ENCODE measurements at regions not wholly inside any gene's neighbourhood (a gene's known extent, or its start where the extent isn't known, plus 50 kb on each side); places are given as distances from the start of the nearest gene placed in this dataset.

DNA sequence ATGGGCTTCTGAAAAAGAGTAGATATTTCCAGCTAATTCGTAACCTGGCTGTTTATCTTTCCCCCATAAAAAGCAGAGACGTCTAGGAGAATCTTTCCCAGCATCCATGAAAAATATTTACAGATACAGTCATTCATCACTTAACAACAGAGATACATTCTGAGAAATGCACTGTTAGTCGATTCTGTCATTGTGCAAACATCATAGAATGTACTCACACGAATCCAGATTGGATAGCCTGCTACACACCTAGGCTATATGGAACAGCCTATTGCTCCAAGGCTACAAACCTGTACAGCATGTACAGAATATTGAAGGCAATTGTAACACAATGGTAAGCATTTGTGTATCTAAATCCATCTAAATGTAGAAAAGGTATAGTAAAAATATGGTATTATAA is 530.2 kb upstream of the NBEA start:
- DNase-seq (ENCODE audit: low spot score): no peak

DNA sequence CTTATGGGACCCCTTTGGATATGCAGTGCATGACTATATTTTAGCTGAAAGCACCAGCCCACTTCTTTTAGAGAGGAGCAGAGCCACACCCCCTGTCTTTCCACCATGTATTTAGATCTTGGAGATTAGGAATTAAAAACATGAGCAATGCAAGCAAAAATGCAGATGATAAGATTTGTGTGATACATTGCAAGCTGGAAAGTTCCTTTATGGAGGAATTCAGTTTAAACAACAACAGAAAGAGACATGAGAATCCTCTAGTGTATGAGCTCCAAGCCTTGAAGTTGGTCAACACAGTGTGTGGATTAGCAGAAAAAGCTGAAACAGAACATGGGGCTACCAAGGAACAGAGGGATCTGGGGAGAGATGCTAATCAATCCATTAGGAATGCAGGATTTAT is 529.8 kb upstream of the NBEA start:
- no peak for DNase-seq (ENCODE audit: low spot score)

DNA sequence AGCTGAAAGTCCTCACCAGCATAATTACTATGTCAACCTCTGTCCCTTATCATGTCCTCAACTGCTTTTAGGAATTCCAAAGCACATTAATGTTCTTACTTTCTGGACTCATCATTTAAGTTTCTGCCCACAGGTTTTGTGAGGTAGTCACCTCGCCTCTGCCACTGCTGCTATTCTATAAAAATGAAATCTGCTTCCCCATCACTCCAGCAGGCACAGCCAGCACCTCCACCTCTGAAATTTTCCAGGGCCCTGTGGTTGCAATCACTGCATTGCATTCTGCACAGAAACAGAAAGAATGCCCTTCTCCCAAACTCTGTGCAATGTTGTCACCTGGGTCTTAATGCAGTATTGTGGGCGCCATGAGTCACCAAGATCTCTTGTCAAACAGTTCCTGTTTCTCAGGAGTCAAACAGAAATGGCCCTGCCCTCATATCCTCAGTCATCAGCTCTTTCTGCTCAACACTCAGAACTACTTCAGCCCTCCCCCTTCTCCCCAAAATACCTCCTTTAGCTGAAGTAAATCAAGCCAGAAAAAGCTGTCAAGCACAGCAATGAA is 529.2 kb upstream of the NBEA start:
- peak; percentile 23 for DNase-seq (ENCODE audit: low spot score)

DNA sequence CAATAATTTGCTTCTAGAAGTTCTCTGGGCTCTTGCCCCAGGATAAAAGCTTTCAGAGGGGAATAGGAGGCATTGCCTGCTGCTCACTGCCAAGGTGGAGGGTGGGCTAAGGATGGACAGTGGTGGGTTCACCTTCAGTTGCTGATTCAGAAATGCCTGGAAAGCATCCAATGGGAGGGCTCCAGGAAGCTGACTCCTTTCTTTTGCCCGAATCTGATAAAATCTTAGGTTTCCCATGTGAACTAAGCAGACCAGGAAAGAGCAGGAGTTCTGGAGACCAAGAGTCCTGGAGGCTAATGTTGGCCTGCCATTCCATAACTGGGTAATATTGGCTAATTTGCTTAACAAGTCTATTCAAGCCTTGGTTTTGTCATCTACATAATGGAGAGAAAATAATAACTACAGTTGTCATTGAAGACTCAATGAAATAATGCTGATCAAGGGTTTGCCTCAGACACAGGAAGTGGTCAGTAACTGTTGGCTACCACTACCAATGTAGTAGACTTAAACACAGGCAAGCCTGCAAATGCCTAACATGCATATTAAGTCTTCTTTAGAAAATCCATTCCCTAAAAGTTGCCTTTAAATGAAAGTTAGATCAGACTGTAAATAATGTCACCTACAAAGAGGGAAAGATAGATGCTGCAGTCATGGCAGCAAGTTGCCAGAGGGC is 528.4 kb upstream of the NBEA start:
- DNase-seq (ENCODE audit: low spot score): no peak

DNA sequence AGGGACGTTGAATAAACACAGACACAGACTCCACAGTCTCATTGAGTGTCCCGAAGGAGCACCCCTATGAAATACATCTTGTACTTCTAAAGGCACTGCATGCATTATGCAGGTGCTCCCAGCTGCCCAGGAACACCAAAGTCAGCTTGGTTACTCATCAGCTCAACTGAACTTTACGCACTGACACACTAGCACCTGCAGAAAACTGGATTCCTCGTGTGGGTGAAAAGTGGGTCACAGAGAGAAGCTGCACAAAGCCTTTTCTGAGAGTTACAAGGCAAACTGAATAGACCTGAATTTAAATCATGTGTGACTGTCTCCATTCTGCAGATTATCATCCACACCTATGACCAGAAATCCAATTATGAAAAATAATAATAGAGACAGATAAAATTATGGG is 527.5 kb upstream of the NBEA start:
- DNase-seq (ENCODE audit: low spot score): no peak

DNA sequence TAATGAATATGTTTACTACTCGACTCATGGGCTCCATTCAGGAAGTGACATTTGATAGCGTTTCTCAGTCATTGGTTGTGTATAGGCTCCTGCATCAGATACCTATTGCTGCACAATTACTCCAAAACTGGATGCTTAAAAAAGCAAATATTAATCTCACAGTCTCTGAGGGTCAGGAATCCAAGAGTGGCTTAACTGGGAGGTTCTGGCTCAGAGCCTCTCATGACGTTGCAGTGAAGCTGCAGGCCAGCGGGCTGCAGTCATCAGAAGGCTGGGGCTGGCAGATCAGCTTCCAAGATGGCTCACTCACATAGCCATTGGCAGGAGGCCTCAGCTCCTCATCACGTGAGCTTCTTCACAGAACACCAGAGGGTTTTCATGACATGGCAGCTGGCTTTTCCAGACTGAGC is 525.1 kb upstream of the NBEA start:
- peak; percentile 24 for DNase-seq (ENCODE audit: low spot score)

DNA sequence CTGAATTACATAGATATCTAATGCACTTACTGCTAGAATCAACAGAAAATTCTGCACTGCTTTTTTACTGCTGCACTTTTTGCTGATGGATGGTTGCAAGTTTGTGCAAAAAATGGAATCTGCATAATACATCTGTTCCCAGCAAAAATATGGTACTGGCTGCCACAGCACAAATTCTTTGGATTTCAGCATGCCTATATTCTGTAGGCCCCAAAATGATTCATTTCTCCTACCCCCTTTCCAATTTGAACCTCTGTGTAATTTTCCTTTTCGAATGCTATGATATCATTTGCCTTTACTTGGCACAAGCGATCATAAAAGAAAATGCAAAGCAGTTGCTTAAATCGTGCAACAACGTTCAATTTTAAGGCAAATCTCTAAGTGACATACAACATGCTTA is 524.2 kb upstream of the NBEA start:
- no peak for DNase-seq (ENCODE audit: low spot score)

DNA sequence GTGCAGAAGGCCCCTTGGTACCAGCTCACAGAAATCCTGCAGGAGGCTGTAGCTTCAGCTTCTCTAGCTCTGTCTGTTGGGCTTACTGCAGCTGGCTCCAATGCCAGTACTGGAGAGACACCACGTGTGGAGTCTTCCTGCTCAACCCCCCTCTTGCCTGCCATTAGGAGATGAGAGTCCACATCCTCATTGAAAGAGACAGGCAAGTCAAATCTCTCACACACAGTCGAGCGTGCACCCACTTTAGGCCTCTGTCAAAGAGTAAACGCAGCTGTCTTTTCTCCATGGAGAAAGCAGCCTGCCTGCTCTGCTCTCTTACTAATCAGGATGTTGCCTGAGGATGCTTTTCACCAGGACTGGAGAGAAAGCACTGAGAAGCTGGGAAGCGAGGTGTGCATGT is 523.0 kb upstream of the NBEA start:
- no peak for DNase-seq (ENCODE audit: low spot score)

DNA sequence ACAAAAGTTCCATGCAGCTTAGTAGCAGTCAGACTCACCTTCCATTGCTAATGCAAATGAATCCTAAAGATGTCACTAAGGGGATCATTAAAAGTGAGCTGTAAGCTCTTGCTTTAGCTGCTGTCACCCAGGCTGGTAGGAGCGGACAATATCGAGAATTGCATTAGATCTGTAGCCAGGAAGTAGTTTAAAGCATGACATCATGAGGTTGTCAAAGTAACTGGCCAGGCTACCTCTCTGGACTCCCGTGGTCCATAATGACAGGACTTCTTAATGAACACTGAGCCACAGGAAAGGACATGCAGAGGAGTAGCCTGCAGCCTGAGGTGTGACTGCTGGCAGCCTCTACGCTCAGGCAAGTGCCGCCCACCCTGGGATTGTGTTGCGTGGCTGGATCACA is 522.3 kb upstream of the NBEA start:
- DNase-seq (ENCODE audit: low spot score): no peak

DNA sequence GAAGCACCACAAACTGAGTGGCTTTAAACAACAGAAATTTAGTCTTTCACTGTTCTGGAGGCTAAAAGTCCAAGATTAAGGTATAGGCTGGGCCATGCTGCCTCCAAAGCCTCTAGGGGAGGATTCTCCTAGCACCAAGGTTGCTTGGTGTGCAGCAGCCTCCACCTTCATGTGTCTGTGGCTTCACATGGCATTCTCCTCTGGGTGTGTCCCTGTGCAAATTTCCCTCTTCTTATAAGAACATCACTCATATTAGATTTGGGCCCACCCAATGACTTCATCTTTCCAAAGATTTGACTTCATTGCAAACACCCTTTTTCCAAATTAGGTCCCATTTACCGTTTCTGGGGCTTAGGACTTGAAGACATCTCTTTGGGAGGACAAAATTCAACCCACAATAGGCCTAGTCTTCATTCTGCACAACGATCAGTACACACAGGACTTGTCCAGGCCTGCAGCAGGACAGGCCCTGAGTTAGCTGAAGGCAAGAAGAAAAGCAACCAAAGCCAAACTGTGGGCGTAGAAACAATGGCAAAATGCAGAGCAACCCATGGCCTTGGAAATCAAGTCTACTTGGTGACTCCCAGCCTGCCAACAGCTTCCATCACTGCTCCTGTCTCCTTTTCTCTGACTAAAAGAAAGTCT is 521.2 kb upstream of the NBEA start:
- no peak for DNase-seq (ENCODE audit: low spot score)

DNA sequence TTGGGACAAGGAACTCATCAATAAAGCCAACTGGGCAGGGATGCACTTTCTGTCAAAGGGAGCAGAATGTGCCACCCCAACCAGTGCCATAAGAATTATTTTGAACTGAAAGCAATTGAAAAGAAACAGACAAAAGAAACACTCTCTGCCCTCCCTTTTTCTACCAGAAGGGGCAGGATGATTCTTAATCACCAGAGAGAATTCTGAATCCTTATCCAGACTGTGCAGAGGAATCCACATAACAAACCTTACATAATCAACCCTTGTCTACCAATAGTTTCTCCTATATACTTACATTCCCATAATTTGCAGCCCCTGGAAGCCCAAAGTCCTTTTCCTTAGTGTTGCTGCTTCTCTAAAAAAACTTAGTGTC is 520.7 kb upstream of the NBEA start:
- DNase-seq (ENCODE audit: low spot score): no peak

DNA sequence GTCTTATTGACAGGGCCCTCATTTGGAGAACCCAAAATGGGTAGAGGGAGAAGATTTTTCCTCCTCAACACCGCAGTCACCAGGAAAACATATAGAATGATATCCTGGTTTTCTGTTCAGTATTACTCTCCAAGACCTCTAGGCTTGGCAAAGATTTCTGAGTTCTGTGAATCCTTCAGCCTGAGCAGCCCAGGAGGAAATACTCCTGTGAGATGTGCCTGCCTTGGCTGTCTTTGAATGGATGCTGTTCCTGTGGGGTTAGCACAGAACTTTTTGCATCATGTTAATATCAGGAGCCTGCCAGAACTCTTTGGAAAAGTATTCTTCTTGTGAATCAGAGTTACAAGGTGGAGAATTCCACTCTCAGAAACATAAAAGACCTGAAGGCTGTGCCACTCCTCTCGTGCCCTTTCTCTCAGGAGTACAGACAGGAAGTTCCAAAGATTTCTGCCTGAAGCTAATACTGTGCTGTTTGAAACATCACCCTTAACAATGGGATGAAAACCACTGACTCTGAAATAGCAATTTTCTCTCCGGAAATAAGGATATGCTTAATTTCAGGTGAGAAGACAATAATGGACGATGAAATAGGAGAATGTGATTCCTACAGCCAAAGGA is 520.1 kb upstream of the NBEA start:
- no peak for DNase-seq (ENCODE audit: low spot score)

DNA sequence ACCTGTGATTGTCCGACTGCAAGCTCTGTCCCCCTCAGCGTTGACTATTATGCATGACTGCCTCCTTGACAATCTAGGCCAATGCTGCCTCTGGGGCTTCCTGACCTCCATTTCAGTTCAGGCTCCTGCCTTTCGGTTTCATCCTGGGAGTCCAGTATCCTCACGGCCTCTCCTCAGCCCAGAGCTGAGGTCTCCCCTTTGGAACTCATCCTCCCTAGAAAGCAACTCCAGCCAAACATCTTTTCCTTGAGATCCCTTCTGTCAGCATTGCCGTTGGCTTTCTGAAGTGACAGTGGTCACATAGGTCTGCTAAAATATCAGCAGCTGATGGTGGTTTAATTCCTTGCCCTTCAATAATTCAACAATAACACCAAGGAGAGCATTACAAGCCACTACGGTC is 519.1 kb upstream of the NBEA start:
- DNase-seq (ENCODE audit: low spot score): no peak

DNA sequence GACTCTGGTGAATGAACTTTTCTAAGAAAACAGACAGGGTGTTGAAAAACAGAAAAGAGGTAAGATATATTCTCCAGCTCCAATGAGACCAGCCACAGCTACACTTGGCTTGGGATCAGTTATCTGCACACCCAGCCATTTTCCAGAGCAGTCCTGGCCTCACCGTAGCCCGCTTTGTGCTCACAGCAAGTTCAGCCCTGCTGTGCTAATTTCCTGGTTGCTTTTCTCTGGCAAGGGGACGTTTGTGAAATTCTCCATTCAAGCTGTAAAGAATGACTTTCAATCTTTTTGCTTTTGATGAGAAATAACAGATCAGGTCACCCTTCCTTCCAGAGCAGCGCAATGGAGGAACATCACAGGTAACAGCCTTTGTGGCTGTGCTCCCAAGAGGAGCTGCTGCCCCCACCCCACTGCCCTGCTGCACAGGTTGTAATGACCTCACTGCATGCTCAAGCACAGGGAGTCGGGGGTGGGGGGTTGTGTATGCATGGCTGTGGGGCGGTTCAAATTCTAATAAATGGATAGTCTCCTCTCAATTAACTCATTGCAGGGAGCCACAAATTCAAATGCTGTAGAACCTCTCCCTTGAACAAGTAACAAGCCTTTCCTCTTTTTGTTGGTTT is 516.6 kb upstream of the NBEA start:
- DNase-seq (ENCODE audit: low spot score): no peak

DNA sequence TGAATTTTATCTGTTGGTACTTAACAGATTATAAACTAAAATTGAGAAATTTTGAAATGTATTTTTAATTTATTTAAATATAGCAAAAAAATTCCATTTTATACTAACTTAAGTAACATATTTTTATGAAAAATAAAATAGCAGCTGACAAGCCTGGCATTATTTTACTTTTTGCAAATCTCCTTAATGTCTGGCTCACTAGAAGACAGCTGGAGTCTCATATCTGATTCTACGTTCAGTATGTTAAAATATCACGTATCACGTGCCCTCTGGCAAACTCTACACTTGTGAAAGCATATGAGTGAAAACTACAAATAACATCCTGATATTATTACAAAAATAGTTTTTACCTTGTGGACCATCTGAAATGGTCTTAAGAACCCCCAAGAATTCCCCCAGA is 513.2 kb upstream of the NBEA start:
- DNase-seq (ENCODE audit: low spot score): no peak

DNA sequence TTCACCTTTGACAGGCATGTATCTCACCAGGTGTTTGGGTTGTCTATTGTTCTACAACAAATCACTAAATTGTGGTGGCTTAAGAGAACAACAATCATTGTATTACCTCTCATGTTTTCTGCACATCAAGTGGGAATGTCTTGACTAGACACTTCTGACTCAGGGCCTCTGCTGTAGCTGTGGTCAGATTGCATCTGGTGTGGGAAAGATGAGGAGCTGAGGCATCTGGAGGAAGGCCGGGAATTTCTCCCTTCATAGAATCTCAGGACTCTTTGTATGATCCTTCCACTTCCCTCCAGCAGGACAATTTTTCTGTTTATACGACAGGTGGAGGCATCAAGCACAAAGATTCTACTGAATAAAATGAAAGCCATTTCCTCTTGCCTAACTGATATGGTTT is 511.8 kb upstream of the NBEA start:
- no peak for DNase-seq (ENCODE audit: low spot score)

DNA sequence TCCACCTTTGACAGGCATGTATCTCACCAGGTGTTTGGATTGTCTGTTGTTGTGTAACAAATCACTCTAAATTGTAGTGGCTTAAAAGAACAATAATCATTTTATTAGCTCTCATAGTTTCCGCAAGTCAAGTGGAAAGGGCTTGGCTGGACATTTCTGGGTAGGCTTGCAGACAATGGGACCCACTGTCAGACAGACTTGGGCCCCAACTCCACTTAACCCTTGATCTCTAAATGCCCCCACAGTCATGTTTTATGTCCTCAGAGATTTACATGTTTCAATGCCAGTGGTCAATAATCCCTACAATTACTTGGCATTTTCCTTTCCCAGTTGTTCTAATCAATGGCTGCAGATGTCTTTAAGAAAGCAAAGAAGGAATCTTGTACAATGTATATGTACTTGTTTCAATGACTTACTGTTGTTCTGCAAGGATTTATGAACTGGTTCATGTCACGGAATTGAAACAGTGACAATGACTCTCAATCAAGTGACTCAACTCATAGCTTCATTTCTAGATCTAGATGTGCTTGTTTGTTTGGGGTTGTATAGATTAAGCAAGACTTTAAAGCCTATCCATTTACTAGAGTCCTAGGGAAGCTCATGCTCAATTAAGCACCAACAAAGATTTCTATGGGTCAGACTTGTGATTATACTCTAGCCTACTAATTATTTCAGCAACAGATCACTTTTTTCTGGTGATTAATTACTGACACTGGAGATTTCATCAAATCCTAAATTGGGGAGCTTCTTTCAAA is 510.1 kb upstream of the NBEA start:
- no peak for DNase-seq (ENCODE audit: low spot score)

DNA sequence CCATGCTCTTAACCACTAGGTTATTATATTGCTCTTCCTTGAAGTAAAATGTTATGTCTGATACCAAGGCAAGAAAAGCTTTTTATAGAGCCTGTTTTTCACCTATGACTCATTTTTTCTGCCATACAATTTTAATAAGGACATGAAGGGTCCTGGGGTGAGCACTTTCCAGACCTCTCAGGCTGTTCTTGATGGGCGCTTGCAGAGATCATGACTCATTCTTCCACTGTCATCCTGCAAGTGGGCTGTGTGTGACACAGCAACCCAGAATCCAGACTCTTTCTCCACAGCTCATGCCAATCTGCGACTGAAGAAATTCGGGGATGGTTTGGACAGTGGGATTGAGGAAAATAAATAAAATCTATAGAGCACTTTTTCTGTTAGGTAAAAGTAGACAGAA is 506.7 kb upstream of the NBEA start:
- peak; percentile 11 for DNase-seq (ENCODE audit: low spot score)

DNA sequence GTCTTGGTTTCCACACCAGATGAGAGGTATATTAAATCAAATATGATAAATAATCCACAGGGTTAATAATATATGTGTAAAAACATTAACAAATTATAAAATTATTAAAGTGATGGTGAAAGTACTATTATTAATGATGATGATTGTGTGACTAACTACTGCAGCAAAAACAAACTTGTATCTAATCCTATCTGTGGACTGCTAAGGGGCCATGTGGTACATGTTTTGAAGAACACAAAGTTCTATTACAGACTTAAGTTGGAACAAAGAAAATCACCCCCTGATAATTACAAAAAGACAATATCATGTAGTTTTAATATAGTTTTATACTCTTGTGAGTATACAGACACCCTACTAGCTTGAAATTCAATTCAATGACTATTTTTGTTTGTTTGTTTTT is 504.2 kb upstream of the NBEA start:
- DNase-seq (ENCODE audit: low spot score): no peak

DNA sequence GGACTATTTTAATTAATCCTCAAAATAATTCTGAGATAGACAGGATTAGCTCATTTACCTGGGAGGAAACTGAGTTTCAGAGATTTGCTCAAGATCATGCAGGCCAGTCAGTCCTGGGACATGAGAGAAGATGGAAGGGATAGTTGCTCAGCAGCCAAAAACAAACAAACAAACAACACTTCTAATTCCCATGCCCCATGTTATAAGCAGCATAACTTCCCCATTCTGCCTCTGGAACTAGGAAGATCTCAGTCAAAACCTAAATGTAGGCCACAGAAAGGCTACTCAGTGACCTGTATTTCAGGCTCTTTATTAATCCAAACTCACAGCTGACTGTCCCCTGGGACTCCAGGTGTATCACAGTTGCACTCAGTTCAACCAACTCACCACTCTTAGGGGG is 489.2 kb upstream of the NBEA start:
- no peak for DNase-seq (ENCODE audit: low spot score)

DNA sequence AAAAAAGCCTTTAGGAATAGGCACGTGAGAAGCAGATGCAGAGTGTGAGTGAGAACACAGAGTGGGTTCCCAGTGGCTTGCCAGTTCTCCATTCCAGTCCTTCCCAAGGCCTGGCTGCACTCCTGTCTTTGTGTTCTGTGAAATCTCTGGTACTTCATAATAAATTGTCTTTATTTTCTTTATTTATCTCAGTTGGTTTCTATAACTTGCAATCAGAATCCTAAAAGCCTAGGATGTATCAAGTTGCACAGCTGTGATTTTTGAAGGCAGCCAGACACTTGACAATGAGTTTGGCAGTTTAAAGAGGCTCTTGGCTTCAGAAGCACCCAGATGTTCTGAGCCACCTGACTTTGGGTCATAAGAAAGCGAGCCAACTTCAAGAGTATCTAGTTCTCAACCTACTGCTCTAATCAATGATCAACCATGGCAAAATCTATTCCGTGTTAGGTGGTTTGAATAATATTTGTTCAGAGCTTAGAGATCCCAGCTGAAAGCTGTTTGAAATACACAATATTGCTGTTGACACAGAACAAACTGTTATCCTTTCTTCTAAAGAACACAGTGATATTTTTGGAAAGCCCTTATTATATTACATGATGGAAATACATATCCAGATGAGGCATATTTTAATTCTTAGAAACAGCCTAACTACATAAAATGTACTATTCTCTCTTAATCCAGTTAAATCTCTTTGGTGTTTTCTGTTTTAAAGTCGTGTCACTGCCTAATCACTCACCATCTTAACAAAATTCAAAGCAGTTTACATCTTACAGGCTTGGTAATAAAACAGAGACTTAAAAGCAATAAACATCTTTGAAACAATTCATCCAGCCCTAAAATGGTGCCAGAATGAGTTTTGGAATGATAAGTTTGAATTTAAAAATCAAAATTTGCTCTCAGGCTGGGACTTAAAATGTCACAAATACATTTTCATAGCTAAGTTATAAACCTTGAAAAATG is 483.0 kb upstream of the NBEA start:
- DNase-seq (ENCODE audit: low spot score): no peak

Measured in H4 (cell line).